Peyer's patch (tissue), 4 donors: ENCODE measurements at regions not wholly inside any gene's neighbourhood (a gene's known extent, or its start where the extent isn't known, plus 50 kb on each side); places are given as distances from the start of the nearest gene placed in this dataset.

ENCODE experiments used
- CTCF ChIP-seq, 6 experiments: fragments of 450-650 bp in 4 of 6; fragments of 200-600 bp in 2 of 6; sonication (generic) in 1 of 6; IDR thresholded peaks; one replicate each; pipeline ENCODE4 v1.5.1; 2017 to 2019; ENCODE audit warnings: antibody characterized with exemption in 6 of 6, mild to moderate bottlenecking in 3 of 6, moderate library complexity in 1 of 6
- POLR2A ChIP-seq, 2 donors: fragments of 450-650 bp; IDR thresholded peaks; one replicate each; pipeline ENCODE4 v1.5.1; 2017; ENCODE audit warnings: antibody characterized with exemption in 2 of 2, mild to moderate bottlenecking in 2 of 2, moderate library complexity in 2 of 2

- TF ChIP-seq CTCF (IDR thresholded peaks at IDR 0.05): no peak
- no peak for TF ChIP-seq POLR2A (IDR thresholded peaks at IDR 0.05)
Observed at GRCh38 chr15:77556622-77557021, 76.1 kb downstream of the LINGO1 start.
